SK-N-SH treated with all-trans-retinoic acid at 6 μM for 48 hours (cell line): ENCODE measurements at regions not wholly inside any gene's neighbourhood (a gene's known extent, or its start where the extent isn't known, plus 50 kb on each side); places are given as distances from the start of the nearest gene placed in this dataset.

Experiments used
- ARNTL ChIP-seq: fragments of 450-650 bp; formaldehyde crosslinking; IDR thresholded peaks from 2 replicates; pipeline ENCODE4 v1.5.0; 2020; ENCODE audit warnings: low read depth, mild to moderate bottlenecking, moderate library complexity, borderline replicate concordance
- ESRRG ChIP-seq: fragments of 250-450 bp; sonication (Bioruptor Pico); IDR thresholded peaks from 2 replicates; pipeline ENCODE4 v1.6.1; 2021; ENCODE audit warnings: mild to moderate bottlenecking
- PATZ1 ChIP-seq: fragments of 250-450 bp; sonication (Bioruptor Pico); IDR thresholded peaks from 2 replicates; pipeline ENCODE4 v1.8.0; 2020; ENCODE audit warnings: mild to moderate bottlenecking, moderate library complexity, borderline replicate concordance
- TCF4 ChIP-seq: fragments of 250-450 bp; sonication (Bioruptor Pico); IDR thresholded peaks from 2 replicates; pipeline ENCODE4 v1.8.0; 2021; ENCODE audit warnings: mild to moderate bottlenecking, moderate library complexity, borderline replicate concordance
- ZFP3 ChIP-seq: fragments of 250-450 bp; sonication (Bioruptor Pico); IDR thresholded peaks from 2 replicates; pipeline ENCODE4 v1.5.0; 2020; ENCODE audit warnings: mild to moderate bottlenecking, moderate library complexity
- ZFP30 ChIP-seq: fragments of 450-650 bp; formaldehyde crosslinking; IDR thresholded peaks from 2 replicates; pipeline ENCODE4 v1.5.0; 2022; ENCODE audit warnings: mild to moderate bottlenecking, moderate library complexity
- ZNF565 ChIP-seq: fragments of 450-650 bp; formaldehyde crosslinking; conservative IDR thresholded peaks from 2 replicates; pipeline ENCODE4 v1.5.0; 2020; ENCODE audit warnings: low read depth, mild to moderate bottlenecking, moderate library complexity

GRCh38 chr13:105112561-105112960 lies 1422.9 kb downstream of the EFNB2 start:
- TF ChIP-seq PATZ1 (CRISPR knock-in tag), result no peak
- no peak for TF ChIP-seq ESRRG (CRISPR knock-in tag)
- no peak for TF ChIP-seq ZNF565 (CRISPR knock-in tag)
- TF ChIP-seq ARNTL (CRISPR knock-in tag), result no peak
- no peak for TF ChIP-seq ZFP30 (CRISPR knock-in tag)
- TF ChIP-seq TCF4, result no peak
- TF ChIP-seq ZFP3 (CRISPR knock-in tag), result no peak
